ENCODE measurements at regions not wholly inside any gene's neighbourhood (a gene's known extent, or its start where the extent isn't known, plus 50 kb on each side); places are given as distances from the start of the nearest gene placed in this dataset.

DNA sequence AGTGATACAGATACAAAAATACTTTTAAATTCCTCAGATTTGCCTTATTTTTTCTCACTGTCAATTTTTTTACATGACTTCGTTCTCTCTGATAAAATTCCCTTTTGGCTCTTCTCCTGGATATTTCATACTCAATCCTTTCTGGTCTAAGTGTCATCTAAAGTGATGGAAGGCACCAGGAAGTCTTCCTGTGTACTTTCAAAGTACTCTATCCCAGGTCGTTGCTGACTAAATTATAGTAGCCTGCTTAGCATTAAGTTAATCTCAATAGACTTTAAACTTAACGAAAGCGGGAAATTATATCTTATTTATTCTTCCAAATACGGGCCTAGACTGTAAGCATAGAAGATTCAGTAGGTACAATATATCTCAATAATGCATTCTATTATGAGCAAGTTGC lies 67.8 kb downstream of the CASP12 start:
- no peak for DNase-seq

- no peak for DNase-seq
These were observed 68.2 kb downstream of the CASP12 start for GRCh38 chr11:104830080-104830479.

GRCh38 chr11:104826772-104827171 lies 71.5 kb downstream of the CASP12 start:
- DNase-seq = no peak

DNA sequence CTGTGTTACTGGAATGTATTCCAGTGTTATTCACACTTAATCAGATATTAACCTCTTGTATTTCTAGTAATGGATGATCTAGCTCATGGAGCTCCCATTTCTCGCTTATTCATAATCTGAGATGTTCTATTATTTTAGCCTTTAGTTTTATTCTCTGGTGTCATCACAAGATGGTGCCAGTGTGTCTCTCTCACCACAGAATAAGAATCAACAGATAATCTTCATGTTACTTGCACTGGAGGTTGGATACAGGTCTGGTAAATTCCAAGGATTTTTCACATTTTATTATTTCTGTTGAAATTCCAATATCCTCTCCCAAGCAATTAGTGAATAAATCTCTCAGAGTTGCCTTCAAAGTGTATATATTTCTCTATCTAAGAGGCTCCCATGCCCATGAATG lies 74.6 kb downstream of the CASP12 start:
- DNase-seq = peak; percentile 19

- no peak for DNase-seq
These were observed 77.8 kb downstream of the CASP12 start for GRCh38 chr11:104820431-104820830.

- no peak for DNase-seq
These were observed 78.7 kb downstream of the CASP12 start for GRCh38 chr11:104819603-104820002.

DNA sequence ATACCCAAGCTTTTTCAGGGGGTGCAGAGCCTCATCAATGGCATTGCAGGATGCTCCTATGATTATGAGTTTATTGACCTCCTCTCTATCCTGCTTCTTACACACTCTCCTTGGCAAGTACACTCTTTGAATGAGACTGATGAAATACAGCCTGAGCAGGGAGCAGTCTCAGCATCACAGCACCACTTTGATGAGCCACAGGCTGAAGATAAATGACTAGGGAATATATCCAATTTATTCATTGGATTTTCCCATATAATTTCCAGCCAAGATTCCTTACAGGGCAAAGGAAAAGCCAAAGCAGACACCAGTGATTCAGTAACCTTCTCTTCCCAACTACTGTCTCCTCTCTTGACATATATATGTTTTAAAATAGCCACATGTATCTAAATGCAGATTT lies 79.2 kb downstream of the CASP12 start:
- no peak for DNase-seq

DNA sequence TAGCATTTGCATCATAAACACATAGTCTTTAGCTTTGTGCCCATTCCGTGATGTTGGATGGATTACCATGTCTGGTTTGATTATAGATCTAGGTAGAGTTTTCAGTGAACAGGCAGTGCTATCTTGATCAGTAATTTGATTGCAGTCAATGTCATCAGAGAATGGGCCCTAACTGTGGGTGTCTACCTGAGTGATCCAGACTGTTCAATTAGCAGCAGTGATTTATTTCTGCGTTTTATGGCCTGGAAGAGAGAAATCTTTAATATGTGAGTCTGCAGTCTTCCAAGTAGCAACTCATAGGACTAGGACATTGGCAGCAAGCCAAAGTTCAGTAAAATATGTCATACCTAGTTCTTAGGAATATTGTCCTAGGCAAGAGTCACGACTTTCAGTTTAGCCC lies 80.3 kb downstream of the CASP12 start:
- no peak for DNase-seq

GRCh38 chr11:104813532-104813931 lies 84.7 kb downstream of the CASP12 start:
- no peak for DNase-seq

DNA sequence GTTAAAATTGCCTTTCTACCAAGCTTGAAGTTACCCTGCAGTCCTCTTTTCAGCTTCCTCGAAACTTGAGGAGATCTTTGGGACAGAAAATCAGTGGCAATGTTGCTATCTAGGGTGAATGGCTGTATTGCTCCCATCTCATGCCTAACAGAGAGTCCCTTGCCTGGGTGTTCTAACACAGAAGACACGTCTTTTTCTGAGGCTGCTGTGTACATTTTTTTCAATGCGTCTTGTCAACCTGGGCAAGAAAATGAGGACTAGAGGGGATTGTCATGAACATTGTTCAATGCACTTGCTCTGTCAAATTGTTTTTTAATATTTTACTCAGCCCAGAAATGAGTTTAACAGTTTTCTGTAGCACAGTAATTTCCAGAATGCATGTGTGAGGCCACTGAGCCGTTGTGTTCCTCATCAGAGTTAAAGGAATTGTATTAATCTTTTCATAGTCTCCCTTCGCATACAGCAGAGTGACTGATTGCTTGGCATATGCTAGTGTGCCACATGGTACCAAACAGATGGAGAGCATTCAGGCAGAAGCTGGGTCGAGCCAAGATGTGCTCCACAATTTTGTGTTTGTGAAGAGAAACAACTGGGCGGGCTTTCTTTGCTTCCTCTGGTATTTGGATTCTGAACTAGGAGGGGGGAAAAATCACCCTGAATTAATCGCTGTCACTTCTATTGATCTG lies 86.0 kb downstream of the CASP12 start:
- DNase-seq = no peak

DNA sequence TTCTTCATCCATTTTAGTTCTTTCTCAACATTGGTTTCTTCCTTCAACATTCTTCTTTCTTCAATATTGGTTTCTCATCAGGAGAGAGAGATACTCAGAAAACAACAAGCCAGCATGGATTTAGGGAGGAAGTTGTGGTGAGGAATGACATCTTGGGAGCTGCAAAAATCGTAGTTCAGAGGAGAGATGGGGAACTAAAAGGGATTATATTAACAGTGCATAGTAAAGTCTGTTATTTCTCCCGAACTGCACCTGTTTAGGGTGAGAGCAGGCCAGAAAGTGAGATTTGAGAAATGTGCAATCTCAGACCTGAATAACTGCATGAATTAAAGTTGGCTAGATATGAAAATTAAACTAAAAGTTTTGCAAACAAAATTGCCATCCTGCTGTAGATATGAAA lies 94.5 kb downstream of the CASP12 start:
- DNase-seq = no peak

DNA sequence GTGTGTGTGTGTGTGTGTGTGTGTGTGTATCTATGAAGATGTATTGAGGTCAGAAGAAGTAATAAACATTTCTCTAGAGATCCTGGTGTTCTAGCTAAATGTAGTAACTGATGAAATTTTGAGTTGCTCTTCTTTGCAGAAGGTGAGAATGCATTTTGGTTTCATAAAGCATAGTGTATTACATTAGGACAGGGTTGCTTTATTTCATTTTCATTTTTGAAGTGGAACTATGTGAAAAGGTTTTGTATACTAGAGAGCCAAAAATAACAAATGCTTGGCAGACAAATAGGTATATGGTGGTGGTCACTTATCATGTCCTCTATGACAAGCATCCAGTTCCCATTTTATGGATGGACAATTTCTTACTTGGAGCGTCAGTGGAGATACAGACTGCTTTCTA lies 99.0 kb downstream of the CASP12 start:
- DNase-seq = peak; percentile 11

GRCh38 chr11:104798789-104799188 lies 99.5 kb downstream of the CASP12 start:
- peak; percentile 4 for DNase-seq

GRCh38 chr11:104796301-104796700 lies 102.0 kb downstream of the CASP12 start:
- DNase-seq = no peak

DNA sequence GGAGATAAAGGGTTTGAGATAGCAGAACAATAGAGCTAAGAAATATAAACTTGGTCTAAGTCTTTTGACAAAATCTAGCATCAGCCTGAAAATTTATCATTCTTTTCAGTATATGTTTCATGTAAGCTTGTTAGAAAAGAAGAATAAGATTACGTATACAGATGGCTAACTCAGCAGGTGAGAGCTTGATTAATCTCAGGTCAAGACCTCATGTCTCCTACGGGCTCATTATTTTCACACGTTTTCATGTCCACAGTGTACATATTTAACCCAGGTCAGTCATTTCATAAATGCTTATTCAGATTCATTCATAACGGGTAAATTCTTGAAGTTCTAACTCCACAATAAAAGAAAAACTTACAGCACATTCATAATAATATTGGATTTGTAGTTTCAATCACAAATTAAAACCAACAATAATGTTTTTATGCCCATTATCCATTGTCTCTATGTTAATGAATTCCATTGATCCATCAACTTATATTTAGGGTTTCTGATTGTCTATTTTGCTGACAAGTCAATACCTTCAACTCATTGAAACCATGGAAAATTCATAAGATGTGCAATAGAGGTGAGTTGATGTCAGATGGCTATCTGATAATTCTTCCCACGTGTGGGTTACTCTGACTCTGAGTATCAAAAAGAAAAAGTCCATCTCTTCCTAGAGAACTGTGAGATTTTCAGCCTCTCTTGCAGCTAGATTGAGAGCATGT lies 102.6 kb downstream of the CASP12 start:
- DNase-seq = no peak

DNA sequence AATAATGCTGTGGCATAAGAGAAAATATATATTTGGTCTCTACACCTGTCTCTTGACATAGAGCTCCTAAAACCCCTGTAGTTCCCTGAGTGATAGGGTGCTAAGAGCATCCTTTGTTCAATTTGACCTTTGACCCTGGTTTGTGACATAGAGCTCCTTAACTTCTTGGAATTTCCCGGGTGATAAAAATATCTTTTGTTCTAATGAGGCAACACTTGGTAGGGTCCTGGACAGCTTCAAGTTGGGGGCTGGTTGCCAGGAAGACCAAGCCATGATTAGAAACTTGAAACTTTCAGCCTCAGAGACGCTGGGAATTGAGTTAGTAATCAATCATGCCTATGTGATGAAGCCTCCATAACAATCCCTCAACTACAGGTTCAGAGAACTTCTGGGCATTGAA lies 105.4 kb downstream of the CASP12 start:
- no peak for DNase-seq

DNA sequence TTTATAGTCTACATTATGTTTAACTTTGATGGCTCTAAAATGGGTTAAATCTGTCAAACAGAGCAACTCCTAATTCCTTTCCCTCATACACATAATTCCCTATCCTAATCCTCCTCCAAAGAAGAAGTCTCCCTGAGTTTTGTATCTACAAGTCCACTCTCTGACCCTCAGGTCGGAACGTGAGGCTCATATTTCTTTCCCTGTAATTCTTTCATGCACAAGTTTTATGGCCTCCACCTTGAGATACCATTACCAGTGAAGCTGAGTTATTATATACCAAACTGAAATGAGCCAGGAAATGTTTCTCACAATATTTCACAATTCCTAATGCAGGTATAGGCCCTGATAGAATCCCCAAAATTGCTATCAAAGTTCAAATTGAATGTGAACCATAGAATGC lies 106.4 kb downstream of the CASP12 start:
- no peak for DNase-seq

DNA sequence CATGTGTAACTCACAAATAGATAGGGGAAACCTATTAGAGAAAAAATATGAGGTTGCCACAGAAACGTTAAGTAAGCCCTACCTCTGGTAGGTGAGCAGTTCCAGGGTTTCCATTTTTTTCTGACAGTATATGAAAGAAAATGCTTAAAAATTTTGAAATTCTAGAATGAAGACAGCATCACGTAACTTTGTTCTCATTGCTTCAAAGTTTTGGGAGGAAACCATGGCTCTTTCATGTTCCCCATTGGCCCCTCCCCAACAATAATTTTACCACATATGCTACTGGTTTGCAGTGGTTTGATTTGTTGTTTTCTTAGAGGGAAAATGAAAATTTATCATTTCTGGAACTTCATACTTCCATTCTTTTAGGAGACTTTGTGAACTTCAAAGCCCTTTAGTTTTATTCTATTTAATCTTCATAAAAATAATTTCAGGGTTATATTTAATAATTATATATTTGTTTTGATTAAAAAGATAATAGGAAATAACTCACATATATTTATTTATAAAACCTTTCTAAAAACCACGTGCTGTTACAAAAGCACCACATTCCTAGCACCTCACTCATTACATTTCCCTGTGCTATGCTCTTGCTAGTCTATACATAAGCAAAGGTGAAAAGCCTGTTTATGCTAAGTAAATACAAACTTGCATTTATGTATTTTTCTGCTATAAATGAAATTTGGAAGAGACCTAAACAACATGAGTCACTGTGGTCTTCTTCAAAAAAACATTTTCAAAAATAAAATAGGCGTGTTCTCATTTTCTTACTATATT lies 113.4 kb downstream of the CASP12 start:
- no peak for DNase-seq

DNA sequence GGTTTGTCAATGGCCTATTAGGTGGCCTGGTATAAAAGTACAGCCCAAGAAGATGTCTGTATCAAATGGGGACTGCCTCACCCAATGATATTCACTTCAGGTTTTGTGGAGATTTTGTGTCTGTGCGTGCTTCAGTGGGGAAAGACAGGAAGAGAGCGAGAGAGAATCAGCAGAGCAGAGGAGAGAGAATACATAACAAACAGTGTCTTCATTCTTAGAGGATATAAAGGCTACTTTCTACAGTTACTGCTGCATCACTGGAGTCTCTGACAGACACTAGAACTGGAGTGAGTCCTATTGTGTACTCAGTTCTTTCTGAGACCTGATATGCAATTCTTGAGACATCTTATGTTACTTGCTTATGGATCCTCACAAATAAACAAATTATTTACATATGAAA lies 115.0 kb downstream of the CASP12 start:
- DNase-seq = no peak

GRCh38 chr11:104782377-104782754 lies 115.9 kb downstream of the CASP12 start:
- DNase-seq = no peak

DNA sequence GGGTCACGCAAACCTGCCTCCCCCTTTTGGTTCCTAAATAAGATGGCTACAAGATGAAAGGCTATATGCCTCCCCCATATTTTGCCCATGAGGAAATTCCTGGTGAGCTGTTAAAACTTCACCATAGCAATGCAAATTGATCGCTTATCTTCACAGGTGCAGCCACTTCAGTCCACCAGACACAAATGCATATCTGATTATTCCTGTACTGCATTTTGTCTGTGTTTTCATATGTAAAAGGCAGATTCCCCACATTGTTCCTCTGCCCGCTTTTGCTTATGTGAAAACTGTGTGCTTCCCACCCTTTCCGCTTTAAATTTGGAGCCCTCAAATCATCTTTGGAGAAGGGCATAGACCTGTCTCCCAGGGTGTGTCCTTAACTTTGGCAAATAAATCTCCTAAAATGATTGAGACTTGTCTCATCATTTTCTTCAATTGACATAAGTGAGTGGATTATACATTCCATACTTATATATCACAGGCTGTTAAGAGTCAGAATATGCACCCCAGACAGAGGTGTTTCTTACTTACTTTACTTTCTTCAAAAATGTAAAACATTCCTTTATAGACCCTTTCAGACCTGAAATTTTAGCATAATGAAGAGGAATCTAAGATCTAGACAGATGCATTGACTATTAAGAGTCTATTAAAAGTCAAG lies 116.4 kb downstream of the CASP12 start:
- no peak for DNase-seq

GRCh38 chr11:104781037-104781436 lies 117.2 kb downstream of the CASP12 start:
- no peak for DNase-seq

DNA sequence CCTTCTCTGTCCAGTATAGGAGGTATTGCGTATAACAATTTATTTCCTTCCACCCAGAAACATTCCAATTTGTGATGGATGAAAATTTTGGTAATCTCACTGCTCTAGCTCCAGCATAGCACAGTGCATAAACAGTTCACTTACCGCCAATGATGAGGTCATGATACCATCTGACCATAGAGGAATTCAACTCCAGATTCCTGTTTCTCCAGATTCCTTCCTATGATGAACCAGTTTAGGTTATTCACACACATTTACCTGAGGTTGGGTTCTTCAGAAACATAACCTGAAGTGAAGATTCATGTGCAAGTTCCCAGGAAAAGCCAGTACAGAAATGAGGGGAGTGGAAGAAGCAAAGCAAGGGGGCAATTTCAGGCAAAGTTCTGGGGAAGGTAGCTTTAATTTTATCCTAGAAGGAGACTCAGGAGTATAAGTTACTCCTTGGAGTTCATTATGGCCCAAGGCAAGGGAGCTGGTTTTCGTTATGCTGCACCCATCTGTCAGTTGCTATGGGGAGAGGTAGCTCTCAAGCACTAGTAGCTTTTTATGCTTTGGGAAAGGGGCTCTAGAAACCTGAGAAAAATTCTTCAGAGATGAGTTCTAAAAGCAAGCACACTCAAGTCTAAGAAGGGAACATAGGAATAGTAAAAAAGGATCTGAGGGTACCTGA lies 121.6 kb downstream of the CASP12 start:
- DNase-seq = no peak
